GM12878 (cell line): ENCODE measurements at regions not wholly inside any gene's neighbourhood (a gene's known extent, or its start where the extent isn't known, plus 50 kb on each side); places are given as distances from the start of the nearest gene placed in this dataset.

Experiments used
- ATAC-seq: fragments of 200-7000 bp; cut with Tn5 transposase; 3 replicates; pipeline ENCODE4 v1.9.1; 2020; ENCODE audit warnings: mild to moderate bottlenecking, moderate library complexity
- BruUV-seq: library from RNA; stranded (reverse); fragments of 400-500 nt; replicated peaks from 2 replicates; lab custom pipeline; 2021; lab: Mats Ljungman, UMichigan
- CTCF ChIA-PET: fragments of 300-600 bp; sonication (Branson Sonifier 250); formaldehyde crosslinking; extraction: SDS; loops from one replicate; lab custom pipeline; 2021; ENCODE audit warnings: inconsistent platforms; lab: Yijun Ruan, JAX
- POLR2A ChIA-PET: fragments of 350-600 bp; formaldehyde crosslinking; extraction: SDS; loops from one replicate; lab custom pipeline; 2021; ENCODE audit warnings: inconsistent platforms; lab: Charles Lee
- RAD21 ChIA-PET: fragments of 300-600 bp; sonication (Branson Sonifier 250); formaldehyde crosslinking; loops from one replicate; lab custom pipeline; 2023; ENCODE audit warnings: antibody characterized with exemption; ENCODE audit not compliant: unreplicated experiment; lab: Charles Lee
- SMC1A ChIA-PET: fragments of 300-600 bp; sonication (Branson Sonifier 250); formaldehyde crosslinking; loops from one replicate; lab custom pipeline; 2023; ENCODE audit not compliant: unreplicated experiment, uncharacterized antibody; lab: Charles Lee
- DNase-seq: peaks from one replicate; pipeline ENCODE4 v3.0.0-alpha.2; 2011; ENCODE audit warnings: low read depth, low spot score
- FAIRE-seq: peaks from 3 replicates; lab custom pipeline; 2011; peaks lifted over from hg19 to GRCh38; lab: Jason Lieb, UNC
- H2AFZ ChIP-seq: 2 replicates; pipeline ENCODE4 v1.6.0; 2011; ENCODE audit warnings: low read depth, low read length, control low read depth; ENCODE audit not compliant: control insufficient read depth
- H3K27ac ChIP-seq: 2 replicates; pipeline ENCODE4 v1.5.1; 2011; ENCODE audit warnings: control low read depth; ENCODE audit not compliant: control insufficient read depth, insufficient read depth
- H3K27me3 ChIP-seq, 2 experiments: replicated peaks in 1 of 2; 2 replicates each; pipeline versions ENCODE4 v1.6.0 to v1.6.1; 2011; ENCODE audit warnings: low read length in 1 of 2; ENCODE audit not compliant: control insufficient read depth in 2 of 2, insufficient read depth in 2 of 2
- H3K36me3 ChIP-seq, 2 experiments: 2 replicates each; pipeline ENCODE4 v1.5.1; 2011; ENCODE audit warnings: low read length in 1 of 2; ENCODE audit not compliant: control insufficient read depth in 2 of 2, insufficient read depth in 2 of 2
- H3K4me1 ChIP-seq: 2 replicates; pipeline ENCODE4 v1.6.1; 2011; ENCODE audit warnings: mild to moderate bottlenecking, low read length, moderate library complexity, mixed read lengths; ENCODE audit not compliant: control insufficient read depth, insufficient read depth
- H3K4me2 ChIP-seq: 2 replicates; pipeline ENCODE4 v1.6.0; 2011; ENCODE audit warnings: control low read depth; ENCODE audit not compliant: control insufficient read depth, insufficient read depth
- H3K4me3 ChIP-seq: fragments of 200-600 bp; sonication (generic); 2 replicates; pipeline ENCODE4 v1.5.1; 2016
- H3K79me2 ChIP-seq: 2 replicates; pipeline ENCODE4 v1.6.0; 2011; ENCODE audit warnings: low read length; ENCODE audit not compliant: control insufficient read depth, insufficient read depth
- H3K9ac ChIP-seq: 2 replicates; pipeline ENCODE4 v1.8.0; 2011; ENCODE audit warnings: low read length, control low read depth, mixed read lengths; ENCODE audit not compliant: control insufficient read depth, insufficient read depth
- H3K9me3 ChIP-seq: replicated peaks from 3 replicates; pipeline ENCODE4 v1.5.1; 2011; ENCODE audit warnings: mild to moderate bottlenecking, low read length; ENCODE audit not compliant: control insufficient read depth, insufficient read depth
- H4K20me1 ChIP-seq: 2 replicates; pipeline ENCODE4 v1.6.0; 2011; ENCODE audit not compliant: control insufficient read depth, insufficient read depth
- BMI1 ChIP-seq: fragments of 450-650 bp; IDR thresholded peaks from 2 replicates; pipeline ENCODE4 v1.6.1; 2016; ENCODE audit warnings: mild to moderate bottlenecking, moderate library complexity, borderline replicate concordance
- CEBPB ChIP-seq, 2 experiments: fragments of 150-350 bp in 1 of 2; IDR thresholded peaks; 2 replicates each; pipeline ENCODE4 v1.6.1; 2012 to 2014; ENCODE audit warnings: low read depth in 2 of 2, low read length in 2 of 2, borderline replicate concordance in 1 of 2, inconsistent platforms in 1 of 2
- RBBP5 ChIP-seq: fragments of 200-600 bp; sonication (generic); conservative IDR thresholded peaks from 2 replicates; pipeline ENCODE4 v1.6.1; 2016
- ZZZ3 ChIP-seq: IDR thresholded peaks from 2 replicates; pipeline ENCODE4 v1.6.1; 2011; ENCODE audit warnings: low read depth; ENCODE audit not compliant: control insufficient read depth, insufficient read length
- WGBS: methylation state at CpG from one replicate; pipeline ENCODE4 v1.1.6; 2016; ENCODE audit warnings: low lambda C conversion rate; ENCODE audit not compliant: insufficient replicate concordance, insufficient coverage; ENCODE audit errors: missing lambda C conversion rate; 5-methylcytosine and 5-hydroxymethylcytosine counted together
- in situ Hi-C: fragments of 300-500 bp; cut with MboI; formaldehyde crosslinking; loops from 9 replicates; pipeline ENCODE4 v1.14.3; 2018; ENCODE audit warnings: mixed read lengths
- intact Hi-C: fragments of 100-400 bp; cut with micrococcal nuclease; formaldehyde crosslinking; loops from one replicate; pipeline ENCODE4 v1.14.2; 2022; ENCODE audit not compliant: unreplicated experiment
- TF ChIP-seq, protein P1 (sequence below): fragments of 450-650 bp; IDR thresholded peaks from 2 replicates; pipeline ENCODE4 v1.6.1; 2017; ENCODE audit warnings: low read depth, mild to moderate bottlenecking, moderate library complexity
- TF ChIP-seq, protein P2 (sequence below): IDR thresholded peaks from 2 replicates; pipeline ENCODE4 v1.6.1; 2012; ENCODE audit warnings: low read depth, low read length, improper control_type of control experiment

DNA sequence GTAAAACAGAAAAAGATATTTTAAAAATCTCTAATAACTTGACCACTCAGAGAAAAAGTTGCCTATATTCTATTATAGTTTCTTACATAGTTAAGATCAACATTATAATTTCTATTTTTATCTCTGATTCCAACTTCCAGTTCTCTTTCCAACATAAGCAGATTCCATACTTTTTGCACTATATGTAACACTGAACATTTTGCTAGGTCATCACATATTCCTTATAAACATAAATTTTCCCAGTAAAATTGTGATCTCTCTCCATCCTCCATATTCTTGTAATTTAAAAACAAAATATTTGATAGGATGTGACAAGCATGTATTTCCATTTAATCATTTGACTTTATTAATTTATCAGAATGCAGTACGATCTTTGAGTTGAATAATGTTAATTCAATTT, 170.4 kb upstream of the THSD7A start (continued):
- TF ChIP-seq, protein P1, sequence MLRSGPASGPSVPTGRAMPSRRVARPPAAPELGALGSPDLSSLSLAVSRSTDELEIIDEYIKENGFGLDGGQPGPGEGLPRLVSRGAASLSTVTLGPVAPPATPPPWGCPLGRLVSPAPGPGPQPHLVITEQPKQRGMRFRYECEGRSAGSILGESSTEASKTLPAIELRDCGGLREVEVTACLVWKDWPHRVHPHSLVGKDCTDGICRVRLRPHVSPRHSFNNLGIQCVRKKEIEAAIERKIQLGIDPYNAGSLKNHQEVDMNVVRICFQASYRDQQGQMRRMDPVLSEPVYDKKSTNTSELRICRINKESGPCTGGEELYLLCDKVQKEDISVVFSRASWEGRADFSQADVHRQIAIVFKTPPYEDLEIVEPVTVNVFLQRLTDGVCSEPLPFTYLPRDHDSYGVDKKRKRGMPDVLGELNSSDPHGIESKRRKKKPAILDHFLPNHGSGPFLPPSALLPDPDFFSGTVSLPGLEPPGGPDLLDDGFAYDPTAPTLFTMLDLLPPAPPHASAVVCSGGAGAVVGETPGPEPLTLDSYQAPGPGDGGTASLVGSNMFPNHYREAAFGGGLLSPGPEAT = no peak
- TF ChIP-seq, protein P2, sequence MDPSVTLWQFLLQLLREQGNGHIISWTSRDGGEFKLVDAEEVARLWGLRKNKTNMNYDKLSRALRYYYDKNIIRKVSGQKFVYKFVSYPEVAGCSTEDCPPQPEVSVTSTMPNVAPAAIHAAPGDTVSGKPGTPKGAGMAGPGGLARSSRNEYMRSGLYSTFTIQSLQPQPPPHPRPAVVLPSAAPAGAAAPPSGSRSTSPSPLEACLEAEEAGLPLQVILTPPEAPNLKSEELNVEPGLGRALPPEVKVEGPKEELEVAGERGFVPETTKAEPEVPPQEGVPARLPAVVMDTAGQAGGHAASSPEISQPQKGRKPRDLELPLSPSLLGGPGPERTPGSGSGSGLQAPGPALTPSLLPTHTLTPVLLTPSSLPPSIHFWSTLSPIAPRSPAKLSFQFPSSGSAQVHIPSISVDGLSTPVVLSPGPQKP = no peak
- TF ChIP-seq ZZZ3 = no peak
- no peak for TF ChIP-seq CEBPB (IDR thresholded peaks at IDR 0.05; ENCODE audit: borderline replicate concordance in 1 of 2, low read depth in 2 of 2, low read length in 2 of 2)

DNA sequence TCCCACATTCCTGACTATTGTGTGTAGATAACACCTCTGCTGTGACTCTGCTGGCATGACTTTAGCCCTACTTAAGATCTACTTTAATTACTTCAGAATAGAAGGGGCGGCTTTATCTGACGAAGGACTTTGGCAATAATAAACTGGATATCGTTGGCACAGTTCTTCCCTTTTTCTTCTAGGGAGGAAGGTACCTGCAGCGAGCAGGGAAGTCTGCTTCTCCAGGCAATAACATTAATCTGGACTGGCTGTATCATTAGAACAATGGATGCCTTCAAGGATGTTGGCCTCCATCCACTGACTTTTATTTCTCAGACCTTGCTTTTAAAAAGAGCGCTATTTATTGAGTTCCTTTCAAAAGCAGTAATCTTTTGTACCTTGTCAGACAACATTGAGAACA, 172.6 kb upstream of the THSD7A start:
- POLR2A ChIA-PET = no interaction called here
- Histone ChIP-seq H3K9me3 (no peaks in the 10 kb centered on the region), H2AFZ (no peak overlapping the region), H3K27me3 (no peaks in the 10 kb centered on the region), H3K36me3 (no peaks in the 10 kb centered on the region), H3K4me3 (no peak overlapping the region), H3K4me2 (no peak overlapping the region), H3K79me2 (no peaks in the 10 kb centered on the region), H3K4me1 (no peaks in the 10 kb centered on the region), H3K27ac (no peak overlapping the region), H4K20me1 (no peaks in the 10 kb centered on the region), H3K9ac (no peak overlapping the region)
- no TSS peak for BruUV-seq
- SMC1A ChIA-PET = no interaction called here
- FAIRE-seq = no peak
- WGBS = 32% methylated on average over 5 of the region's 5 CpGs
- TF ChIP-seq RBBP5 (no peak), BMI1 (no peak)
- TF ChIP-seq, protein P1 = no peak
- RAD21 ChIA-PET = no interaction called here
- intact Hi-C loops (no loop called here), in situ Hi-C loops (no loop called here)
- DNase-seq = no peak
- ATAC-seq = no peak
- CTCF ChIA-PET = no interaction called here
